HepG2 (cell line): ENCODE measurements at regions not wholly inside any gene's neighbourhood (a gene's known extent, or its start where the extent isn't known, plus 50 kb on each side); places are given as distances from the start of the nearest gene placed in this dataset.

ENCODE experiments used
- BHLHE40 ChIP-seq: IDR thresholded peaks from 2 replicates; pipeline ENCODE4 v1.6.1; 2011; ENCODE audit warnings: low read length, improper control_type of control experiment
- ETV6 ChIP-seq: sonication (generic); formaldehyde crosslinking; conservative IDR thresholded peaks from 2 replicates; pipeline ENCODE4 v1.4.0; 2020; ENCODE audit warnings: missing genetic modification reagents
- EZH2 ChIP-seq: conservative IDR thresholded peaks from 2 replicates; pipeline ENCODE4 v1.6.1; 2012; ENCODE audit warnings: mild to moderate bottlenecking, low read depth, low read length, moderate library complexity
- FOXM1 ChIP-seq: sonication (generic); formaldehyde crosslinking; IDR thresholded peaks from 2 replicates; pipeline ENCODE4 v1.5.0; 2020; ENCODE audit warnings: missing genetic modification reagents
- REPIN1 ChIP-seq: sonication (generic); formaldehyde crosslinking; IDR thresholded peaks from 2 replicates; pipeline ENCODE4 v1.8.0; 2022; ENCODE audit warnings: missing genetic modification reagents, low read depth, mild to moderate bottlenecking, borderline replicate concordance
- ZNF180 ChIP-seq: sonication (generic); formaldehyde crosslinking; IDR thresholded peaks from 2 replicates; pipeline ENCODE4 v1.4.0; 2020; ENCODE audit warnings: low read depth, missing genetic modification reagents, borderline replicate concordance
- TF ChIP-seq, protein P1 (sequence below): IDR thresholded peaks from 2 replicates; pipeline ENCODE4 v1.6.1; 2012; ENCODE audit warnings: low read depth, low read length, improper control_type of control experiment
- TF ChIP-seq, protein P2 (sequence below): sonication (generic); formaldehyde crosslinking; IDR thresholded peaks from 2 replicates; pipeline ENCODE4 v1.8.0; 2022; ENCODE audit warnings: missing genetic modification reagents, mild to moderate bottlenecking, inconsistent platforms, borderline replicate concordance
- TF ChIP-seq, protein P3 (sequence below): sonication (generic); formaldehyde crosslinking; IDR thresholded peaks from 2 replicates; pipeline ENCODE4 v1.5.0; 2020; ENCODE audit warnings: mild to moderate bottlenecking, missing genetic modification reagents, moderate library complexity
- TF ChIP-seq, protein P4 (sequence below): sonication (generic); formaldehyde crosslinking; IDR thresholded peaks from 2 replicates; pipeline ENCODE4 v1.4.0; 2020; ENCODE audit warnings: missing genetic modification reagents

DNA sequence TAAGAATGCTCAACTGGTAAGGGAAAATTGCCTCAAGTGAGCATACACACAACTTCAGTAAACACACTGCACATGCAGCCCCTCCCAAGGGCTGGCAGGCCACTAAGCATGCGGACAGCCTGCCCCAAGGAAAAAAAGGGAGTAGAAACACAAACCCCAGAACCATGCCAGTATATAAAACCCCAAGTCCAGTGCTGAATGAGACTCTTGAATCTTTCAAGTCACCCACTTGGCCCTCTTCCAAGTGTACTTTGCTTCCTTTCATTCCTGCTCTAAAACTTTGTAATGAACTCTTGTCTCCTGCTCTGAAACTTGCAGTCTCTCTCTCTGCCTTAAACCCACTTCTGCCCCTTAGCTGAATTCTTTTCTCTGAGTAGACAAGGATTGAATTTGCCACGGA is 736.4 kb downstream of the RNF144A start:
- TF ChIP-seq ZNF180 (CRISPR knock-in tag) (no peak), FOXM1 (CRISPR knock-in tag) (no peak), BHLHE40 (no peak), REPIN1 (no peak), EZH2 (no peak), ETV6 (CRISPR knock-in tag) (no peak)
- TF ChIP-seq, protein P1, sequence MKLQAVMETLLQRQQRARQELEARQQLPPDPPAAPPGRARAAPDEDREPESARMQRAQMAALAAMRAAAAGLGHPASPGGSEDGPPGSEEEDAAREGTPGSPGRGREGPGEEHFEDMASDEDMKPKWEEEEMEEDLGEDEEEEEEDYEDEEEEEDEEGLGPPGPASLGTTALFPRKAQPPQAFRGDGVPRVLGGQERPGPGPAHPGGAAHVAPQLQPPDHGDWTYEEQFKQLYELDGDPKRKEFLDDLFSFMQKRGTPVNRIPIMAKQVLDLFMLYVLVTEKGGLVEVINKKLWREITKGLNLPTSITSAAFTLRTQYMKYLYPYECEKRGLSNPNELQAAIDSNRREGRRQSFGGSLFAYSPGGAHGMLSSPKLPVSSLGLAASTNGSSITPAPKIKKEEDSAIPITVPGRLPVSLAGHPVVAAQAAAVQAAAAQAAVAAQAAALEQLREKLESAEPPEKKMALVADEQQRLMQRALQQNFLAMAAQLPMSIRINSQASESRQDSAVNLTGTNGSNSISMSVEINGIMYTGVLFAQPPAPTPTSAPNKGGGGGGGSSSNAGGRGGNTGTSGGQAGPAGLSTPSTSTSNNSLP = no peak
- TF ChIP-seq, protein P2, sequence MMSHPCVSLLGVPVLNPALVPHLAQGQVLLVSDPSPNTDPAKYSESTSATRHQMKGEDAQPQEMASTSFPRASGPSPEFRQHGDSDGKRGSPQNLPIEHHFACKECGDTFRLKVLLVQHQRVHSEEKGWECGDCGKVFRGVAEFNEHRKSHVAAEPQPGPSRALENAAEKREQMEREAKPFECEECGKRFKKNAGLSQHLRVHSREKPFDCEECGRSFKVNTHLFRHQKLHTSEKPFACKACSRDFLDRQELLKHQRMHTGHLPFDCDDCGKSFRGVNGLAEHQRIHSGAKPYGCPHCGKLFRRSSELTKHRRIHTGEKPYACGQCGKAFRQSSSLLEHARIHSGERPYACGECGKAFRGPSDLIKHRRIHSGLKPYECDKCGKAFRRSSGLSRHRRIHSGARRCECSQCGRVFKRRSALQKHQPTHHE (CRISPR knock-in tag) = no peak
- TF ChIP-seq, protein P3, sequence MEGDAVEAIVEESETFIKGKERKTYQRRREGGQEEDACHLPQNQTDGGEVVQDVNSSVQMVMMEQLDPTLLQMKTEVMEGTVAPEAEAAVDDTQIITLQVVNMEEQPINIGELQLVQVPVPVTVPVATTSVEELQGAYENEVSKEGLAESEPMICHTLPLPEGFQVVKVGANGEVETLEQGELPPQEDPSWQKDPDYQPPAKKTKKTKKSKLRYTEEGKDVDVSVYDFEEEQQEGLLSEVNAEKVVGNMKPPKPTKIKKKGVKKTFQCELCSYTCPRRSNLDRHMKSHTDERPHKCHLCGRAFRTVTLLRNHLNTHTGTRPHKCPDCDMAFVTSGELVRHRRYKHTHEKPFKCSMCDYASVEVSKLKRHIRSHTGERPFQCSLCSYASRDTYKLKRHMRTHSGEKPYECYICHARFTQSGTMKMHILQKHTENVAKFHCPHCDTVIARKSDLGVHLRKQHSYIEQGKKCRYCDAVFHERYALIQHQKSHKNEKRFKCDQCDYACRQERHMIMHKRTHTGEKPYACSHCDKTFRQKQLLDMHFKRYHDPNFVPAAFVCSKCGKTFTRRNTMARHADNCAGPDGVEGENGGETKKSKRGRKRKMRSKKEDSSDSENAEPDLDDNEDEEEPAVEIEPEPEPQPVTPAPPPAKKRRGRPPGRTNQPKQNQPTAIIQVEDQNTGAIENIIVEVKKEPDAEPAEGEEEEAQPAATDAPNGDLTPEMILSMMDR (CRISPR knock-in tag) = no peak
- TF ChIP-seq, protein P4, sequence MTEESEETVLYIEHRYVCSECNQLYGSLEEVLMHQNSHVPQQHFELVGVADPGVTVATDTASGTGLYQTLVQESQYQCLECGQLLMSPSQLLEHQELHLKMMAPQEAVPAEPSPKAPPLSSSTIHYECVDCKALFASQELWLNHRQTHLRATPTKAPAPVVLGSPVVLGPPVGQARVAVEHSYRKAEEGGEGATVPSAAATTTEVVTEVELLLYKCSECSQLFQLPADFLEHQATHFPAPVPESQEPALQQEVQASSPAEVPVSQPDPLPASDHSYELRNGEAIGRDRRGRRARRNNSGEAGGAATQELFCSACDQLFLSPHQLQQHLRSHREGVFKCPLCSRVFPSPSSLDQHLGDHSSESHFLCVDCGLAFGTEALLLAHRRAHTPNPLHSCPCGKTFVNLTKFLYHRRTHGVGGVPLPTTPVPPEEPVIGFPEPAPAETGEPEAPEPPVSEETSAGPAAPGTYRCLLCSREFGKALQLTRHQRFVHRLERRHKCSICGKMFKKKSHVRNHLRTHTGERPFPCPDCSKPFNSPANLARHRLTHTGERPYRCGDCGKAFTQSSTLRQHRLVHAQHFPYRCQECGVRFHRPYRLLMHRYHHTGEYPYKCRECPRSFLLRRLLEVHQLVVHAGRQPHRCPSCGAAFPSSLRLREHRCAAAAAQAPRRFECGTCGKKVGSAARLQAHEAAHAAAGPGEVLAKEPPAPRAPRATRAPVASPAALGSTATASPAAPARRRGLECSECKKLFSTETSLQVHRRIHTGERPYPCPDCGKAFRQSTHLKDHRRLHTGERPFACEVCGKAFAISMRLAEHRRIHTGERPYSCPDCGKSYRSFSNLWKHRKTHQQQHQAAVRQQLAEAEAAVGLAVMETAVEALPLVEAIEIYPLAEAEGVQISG (CRISPR knock-in tag) = no peak
